NCI-H1105 (cell line): ENCODE measurements at regions not wholly inside any gene's neighbourhood (a gene's known extent, or its start where the extent isn't known, plus 50 kb on each side); places are given as distances from the start of the nearest gene placed in this dataset.
A peak's percentile ranks its signal among the peaks of the same experiment; 100 is the strongest.
"Not testable (repeated sequence)": the region's sequence is repeated elsewhere in the genome, so short reads cannot be mapped to it uniquely, and the experiment has no call there.

Experiments used
- DNase-seq: peaks from one replicate; lab custom pipeline; 2025; lab: John Stamatoyannopoulos, UW

GRCh38 chr2:59875836-59876235, 677.6 kb downstream of the BCL11A start:
- DNase-seq, result no peak

DNA sequence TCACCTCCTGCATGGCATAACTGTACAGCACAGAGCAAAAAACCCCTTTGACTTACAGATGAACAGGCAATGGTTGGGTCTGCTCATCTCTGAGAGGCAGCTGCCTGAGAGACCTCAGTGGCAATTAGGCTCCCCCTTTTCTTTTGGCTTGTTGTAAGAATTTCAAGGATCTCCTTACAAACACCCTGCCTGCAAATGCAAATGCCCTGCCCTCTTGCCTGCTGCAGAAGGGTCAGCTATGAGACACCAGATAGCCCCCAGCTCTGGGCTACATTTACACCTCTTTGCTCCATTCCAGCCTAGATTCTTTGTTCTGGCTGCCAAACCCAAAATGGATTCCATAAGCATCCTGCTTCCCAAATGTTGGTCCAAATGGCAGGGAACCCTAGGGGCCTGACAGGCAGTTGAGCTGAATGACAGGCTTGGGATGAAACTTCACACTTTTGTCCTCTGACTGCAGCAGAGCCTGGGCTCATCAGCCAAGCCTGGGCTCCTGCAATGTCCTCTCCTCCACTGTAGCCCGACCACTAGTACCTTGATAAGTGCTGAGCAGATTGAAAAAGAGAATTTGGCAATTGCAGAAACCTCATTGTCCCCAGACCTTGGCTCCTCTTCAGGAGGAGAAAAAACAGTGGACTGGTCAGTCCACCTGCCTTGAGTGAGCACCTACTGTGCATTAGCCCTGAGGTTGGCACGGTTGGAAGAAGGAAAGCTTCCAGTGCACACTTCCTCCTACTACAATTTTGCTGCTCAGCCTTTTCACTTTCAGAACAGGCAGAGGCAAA, 678.3 kb downstream of the BCL11A start:
- no peak for DNase-seq

DNA sequence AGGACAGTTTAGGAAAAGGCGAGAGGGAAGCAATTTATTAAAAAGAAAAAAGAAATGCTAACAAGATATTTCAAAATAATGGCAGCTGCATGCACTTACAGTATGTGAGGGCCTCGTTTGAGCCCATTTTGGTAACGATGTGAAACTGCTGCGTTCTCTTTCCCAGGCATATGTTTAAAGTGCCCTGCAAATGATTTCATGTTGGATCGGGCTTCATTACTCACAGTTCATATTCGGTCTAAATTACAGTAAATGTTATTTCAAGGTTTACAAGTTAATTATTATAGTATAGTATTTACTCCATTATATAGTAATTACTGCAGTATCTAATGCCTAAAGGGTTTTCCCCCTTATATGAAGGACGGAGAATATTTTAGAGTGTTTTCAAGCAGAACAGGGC, 679.1 kb downstream of the BCL11A start:
- no peak for DNase-seq

DNA sequence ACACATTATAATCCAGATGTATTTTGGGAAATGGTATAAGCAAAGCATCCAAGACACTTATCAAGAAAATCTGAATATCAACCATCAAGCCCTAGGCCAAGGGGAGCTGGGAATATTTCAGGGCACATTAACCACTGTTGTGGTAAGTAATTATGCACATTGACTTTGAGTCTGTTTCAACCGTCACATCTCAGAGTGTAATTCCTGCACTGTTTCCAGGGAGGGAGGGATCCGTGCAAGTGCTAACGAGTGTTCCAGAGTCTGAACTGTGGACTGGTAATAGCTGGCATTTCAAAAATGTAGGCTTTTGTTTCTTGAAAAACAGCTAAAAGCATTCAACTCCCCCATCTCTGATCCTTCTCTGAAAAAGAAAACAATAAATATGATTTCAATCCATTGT, 681.6 kb downstream of the BCL11A start:
- no peak for DNase-seq

- DNase-seq, result no peak
These were observed 684.5 kb downstream of the BCL11A start for GRCh38 chr2:59868981-59869380.

- DNase-seq, result no peak
These were observed 687.0 kb downstream of the BCL11A start for GRCh38 chr2:59866436-59866835.

GRCh38 chr2:59858540-59858939, 694.9 kb downstream of the BCL11A start:
- no peak for DNase-seq

GRCh38 chr2:59857109-59857508, 696.3 kb downstream of the BCL11A start:
- no peak for DNase-seq

DNA sequence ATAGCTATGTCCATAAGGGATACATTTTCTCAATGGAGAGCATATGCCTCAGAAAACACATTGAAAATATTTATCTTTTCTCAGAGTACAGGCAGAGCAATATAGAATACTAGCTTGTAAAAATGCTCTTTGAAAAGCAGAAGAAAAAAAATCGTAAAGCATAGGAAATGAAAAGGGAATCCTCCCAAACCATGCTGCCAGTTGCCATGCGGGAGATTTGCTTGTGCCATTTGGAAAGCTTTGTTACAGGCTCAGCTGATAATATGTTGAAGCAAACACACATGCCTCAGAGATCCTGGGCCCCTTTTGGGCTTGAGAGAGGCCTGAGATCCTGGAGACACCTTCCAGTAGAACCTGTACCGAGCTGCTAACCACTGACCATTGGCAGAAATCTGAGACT, 697.1 kb downstream of the BCL11A start:
- DNase-seq, result no peak

- no peak for DNase-seq
These were observed 700.4 kb downstream of the BCL11A start for GRCh38 chr2:59853032-59853431.

- no peak for DNase-seq
These were observed 701.5 kb downstream of the BCL11A start for GRCh38 chr2:59851836-59852475.

DNA sequence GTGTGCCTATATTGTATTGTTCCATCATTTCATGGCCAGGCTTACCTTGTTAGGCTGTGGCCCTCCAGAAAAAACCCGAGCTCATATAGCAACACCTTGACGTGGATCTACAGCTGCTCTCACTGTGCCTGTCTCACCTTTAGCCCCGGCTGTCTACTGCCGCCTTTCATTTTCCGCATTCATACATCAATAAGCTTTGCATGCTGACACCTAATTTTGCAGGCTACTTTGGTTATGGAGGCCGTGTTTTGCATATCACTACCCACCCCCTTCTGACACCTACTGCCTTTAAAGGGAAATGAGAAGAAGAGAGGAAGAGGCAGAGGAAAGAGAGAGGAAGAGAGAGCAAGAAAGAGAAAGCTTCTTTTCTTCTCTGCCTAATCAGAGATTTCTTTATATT, 702.9 kb downstream of the BCL11A start:
- no peak for DNase-seq

- no peak for DNase-seq
These were observed 719.5 kb downstream of the BCL11A start for GRCh38 chr2:59833941-59834340.

DNA sequence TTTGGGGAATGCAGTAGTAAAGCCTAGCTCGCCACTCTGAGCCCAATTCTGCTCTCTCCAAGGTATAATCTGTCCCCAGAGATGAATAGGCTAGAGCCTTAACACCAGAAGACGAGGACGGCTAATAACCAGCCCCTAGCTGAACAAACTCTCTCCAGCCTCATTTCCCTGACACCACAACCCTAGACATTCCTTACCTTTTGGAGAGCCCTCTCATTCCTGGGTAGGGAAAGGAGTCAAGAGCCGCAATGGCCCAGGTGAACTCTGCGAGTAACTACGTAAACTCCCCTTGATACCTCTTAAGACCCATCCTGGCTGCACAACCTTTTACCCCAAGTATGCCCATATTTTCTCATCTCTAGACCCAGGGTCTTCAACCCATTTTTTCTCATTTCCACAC, 722.9 kb downstream of the BCL11A start:
- DNase-seq, result no peak

- DNase-seq, result no peak
These were observed 725.8 kb downstream of the BCL11A start for GRCh38 chr2:59827677-59828076.

DNA sequence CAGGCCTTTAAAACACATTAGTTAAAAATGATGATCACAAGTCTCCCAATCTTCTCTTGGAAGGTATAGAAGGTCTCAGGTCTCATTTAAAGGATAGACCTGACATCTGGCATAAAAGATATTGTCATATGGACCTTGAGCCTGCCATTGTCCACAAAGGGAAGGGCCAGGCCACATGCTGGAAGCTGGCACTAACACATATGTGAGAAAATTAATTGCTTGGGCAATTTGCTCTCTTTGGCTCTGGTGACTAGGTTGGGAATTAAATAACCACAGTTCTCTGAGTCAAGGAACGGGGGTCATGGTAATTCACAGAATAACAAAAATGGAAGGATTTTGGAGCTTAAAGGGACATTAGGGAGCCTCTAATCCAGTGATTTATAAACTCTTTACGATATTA, 727.3 kb downstream of the BCL11A start:
- no peak for DNase-seq

DNA sequence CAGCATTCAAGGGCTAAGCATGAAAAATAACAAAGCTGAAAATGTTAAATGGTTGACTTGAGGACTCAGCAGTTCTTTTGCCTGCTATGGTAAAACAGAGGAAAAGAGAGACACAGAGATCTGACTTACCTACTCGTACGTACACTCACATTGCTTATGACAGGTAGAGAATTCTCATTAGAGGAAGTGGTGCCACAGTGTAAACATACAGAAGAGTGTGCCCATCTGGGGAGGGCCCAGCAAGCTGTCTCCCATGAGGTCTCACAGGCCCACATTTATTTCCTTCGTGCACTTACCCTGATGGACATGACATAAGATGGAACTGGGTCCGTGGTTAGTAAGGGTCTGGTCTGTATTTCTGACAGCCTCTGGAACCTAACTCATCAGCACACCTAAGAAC, 729.1 kb downstream of the BCL11A start:
- DNase-seq, result no peak

DNA sequence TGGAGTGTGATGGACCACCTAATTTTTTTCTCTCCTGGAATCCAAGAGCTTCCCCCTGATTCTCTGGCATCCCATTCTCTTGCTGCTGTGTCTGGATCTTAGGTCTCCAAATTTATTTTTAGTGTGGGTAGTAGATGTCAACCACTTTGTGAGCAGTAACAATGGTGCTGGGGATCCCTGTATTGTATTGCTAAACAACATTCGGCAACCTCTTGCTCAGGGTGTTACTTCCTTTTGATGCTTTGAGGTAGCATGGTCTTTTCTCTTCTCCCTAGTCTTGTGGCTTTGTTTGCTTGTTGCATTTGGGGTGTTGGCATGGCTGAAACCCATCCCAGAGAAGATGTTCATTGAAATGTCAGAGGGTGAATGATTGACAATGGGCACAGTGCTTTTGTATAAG, 737.4 kb downstream of the BCL11A start:
- DNase-seq, result no peak

- not testable (repeated sequence) for DNase-seq
These were observed 743.2 kb downstream of the BCL11A start for GRCh38 chr2:59810283-59810682.

DNA sequence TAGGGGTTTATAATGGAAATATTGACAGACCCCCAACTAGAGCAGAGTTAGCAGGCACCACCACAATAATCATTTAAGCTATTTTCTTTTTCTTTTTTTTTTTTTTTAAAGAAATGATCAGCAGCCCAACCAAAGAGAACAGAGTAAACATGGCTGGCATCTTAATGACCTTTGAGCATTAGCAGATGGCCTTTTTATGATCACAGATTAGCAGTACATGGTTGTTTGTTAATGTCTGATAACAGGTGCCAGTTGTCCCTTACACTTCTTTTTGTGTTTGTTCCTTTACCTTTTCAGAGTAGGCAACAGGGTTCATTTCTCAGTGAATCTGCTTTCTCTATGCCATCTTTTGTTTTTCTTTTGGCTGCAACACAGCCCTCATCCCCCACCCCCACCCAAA, 747.0 kb downstream of the BCL11A start:
- DNase-seq, result peak; percentile 14

GRCh38 chr2:59804732-59805131, 748.7 kb downstream of the BCL11A start:
- DNase-seq, result peak; percentile 75

DNA sequence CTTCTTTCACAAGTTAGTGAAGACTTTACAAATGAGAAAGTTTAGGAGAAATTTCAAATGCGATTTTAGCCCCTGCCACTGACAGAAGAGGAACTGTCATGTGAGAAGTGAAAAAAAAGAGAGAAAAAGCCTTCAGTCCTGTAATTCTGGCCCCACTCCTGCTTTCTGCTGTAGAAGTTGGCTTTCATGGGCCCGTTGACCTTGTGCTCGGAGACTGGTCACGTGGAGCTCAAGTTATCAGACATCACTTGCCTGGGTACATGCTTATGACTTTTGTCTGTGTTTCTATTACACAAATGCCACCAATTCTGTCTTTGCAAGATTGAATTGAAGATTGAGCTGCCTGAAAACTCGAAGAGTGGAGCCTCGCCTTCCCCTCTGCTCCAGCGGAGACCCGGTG, 749.9 kb downstream of the BCL11A start:
- no peak for DNase-seq

GRCh38 chr2:59798687-59799232, 754.7 kb downstream of the BCL11A start:
- no peak for DNase-seq
